K562 (cell line): ENCODE measurements at regions not wholly inside any gene's neighbourhood (a gene's known extent, or its start where the extent isn't known, plus 50 kb on each side); places are given as distances from the start of the nearest gene placed in this dataset.

Source experiments
- ATAC-seq: fragments of 200-7000 bp; cut with Tn5 transposase; 3 replicates; pipeline ENCODE4 v1.9.1; 2020; ENCODE audit warnings: moderate library complexity
- BruUV-seq: library from RNA; stranded (reverse); fragments of 400-500 nt; replicated peaks from 2 replicates; lab custom pipeline; 2021; lab: Mats Ljungman, UMichigan
- CTCF ChIA-PET: fragments of 300-600 bp; formaldehyde crosslinking; extraction: SDS; loops from one replicate; lab custom pipeline; 2021; ENCODE audit warnings: low intra/inter-chr PET ratio; lab: Yijun Ruan, JAX
- POLR2A ChIA-PET: fragments of 300-600, 350-650 bp; sonication (Branson Sonifier 250); formaldehyde crosslinking; extraction: SDS; loops from one replicate; lab custom pipeline; 2021; ENCODE audit warnings: antibody characterized with exemption, inconsistent platforms; lab: Yijun Ruan, JAX
- DNase-seq, 4 experiments: peaks; one replicate each; pipeline versions ENCODE4 v3.0.0 to v3.0.0-alpha.2; 2011 to 2018; ENCODE audit warnings: low spot score in 3 of 4, mixed read lengths in 3 of 4; ENCODE audit errors: extremely low read depth in 1 of 4
- FAIRE-seq: peaks from 2 replicates; lab custom pipeline; 2011; peaks lifted over from hg19 to GRCh38; lab: Jason Lieb, UNC
- H2AFZ ChIP-seq: 2 replicates; pipeline ENCODE4 v1.6.0; 2011; ENCODE audit warnings: low read depth, low read length, control low read depth, inconsistent platforms
- H3K27ac ChIP-seq: fragments of 200-600 bp; 3 replicates; pipeline ENCODE4 v1.8.0; 2011; ENCODE audit warnings: low read depth, mild to moderate bottlenecking, control low read depth, inconsistent platforms, low read length, moderate library complexity, mixed read lengths; ENCODE audit errors: extremely low read depth
- H3K27me3 ChIP-seq, 2 experiments: fragments of 300-600 bp in 1 of 2; 2 replicates in 1 of 2; 3 replicates in 1 of 2; pipeline versions ENCODE4 v1.6.0 to v1.8.0; 2011; ENCODE audit warnings: inconsistent platforms in 2 of 2, low read length in 2 of 2, mild to moderate bottlenecking in 1 of 2, mixed read lengths in 1 of 2, moderate library complexity in 1 of 2; ENCODE audit not compliant: control insufficient read depth in 2 of 2, insufficient read depth in 2 of 2
- H3K36me3 ChIP-seq: fragments of 300-600 bp; 3 replicates; pipeline ENCODE4 v1.8.0; 2011; ENCODE audit warnings: mild to moderate bottlenecking, low read length, inconsistent platforms; ENCODE audit not compliant: control insufficient read depth, insufficient read depth
- H3K4me1 ChIP-seq, 2 experiments: fragments of 200-600 bp in 1 of 2; replicated peaks in 1 of 2; 2 replicates in 1 of 2; 3 replicates in 1 of 2; pipeline versions ENCODE4 v1.5.1 to v1.8.0; 2011; ENCODE audit warnings: inconsistent platforms in 2 of 2, low read length in 2 of 2, mild to moderate bottlenecking in 1 of 2, mixed read lengths in 1 of 2, moderate library complexity in 1 of 2; ENCODE audit not compliant: control insufficient read depth in 2 of 2, insufficient read depth in 2 of 2
- H3K4me2 ChIP-seq: 2 replicates; pipeline ENCODE4 v1.6.1; 2011; ENCODE audit warnings: low read length, control low read depth, inconsistent platforms, mixed read lengths; ENCODE audit not compliant: insufficient read depth
- H3K4me3 ChIP-seq: fragments of 200-600 bp; sonication (generic), shearing (Covaris generic); 2 replicates; pipeline ENCODE4 v1.5.1; 2016; ENCODE audit warnings: control low read depth, inconsistent platforms
- H3K79me2 ChIP-seq: fragments of 200-600 bp; 3 replicates; pipeline ENCODE4 v1.8.0; 2011; ENCODE audit warnings: low read length, inconsistent platforms; ENCODE audit not compliant: control insufficient read depth, insufficient read depth
- H3K9ac ChIP-seq, 2 experiments: 2 replicates each; pipeline versions ENCODE4 v1.6.0 to v1.6.1; 2011; ENCODE audit warnings: low read depth in 2 of 2, low read length in 2 of 2, control low read depth in 1 of 2, inconsistent platforms in 1 of 2, mild to moderate bottlenecking in 1 of 2, mixed read lengths in 1 of 2; ENCODE audit not compliant: insufficient read depth in 1 of 2
- H3K9me1 ChIP-seq: one replicate; pipeline ENCODE4 v1.6.0; 2011; ENCODE audit warnings: inconsistent platforms, mild to moderate bottlenecking, low read length, moderate library complexity; ENCODE audit not compliant: control insufficient read depth, insufficient read depth
- H3K9me3 ChIP-seq: replicated peaks from 2 replicates; pipeline ENCODE4 v1.5.1; 2011; ENCODE audit warnings: low read depth, low read length, inconsistent platforms; ENCODE audit not compliant: control insufficient read depth, insufficient read depth
- H4K20me1 ChIP-seq: replicated peaks from 2 replicates; pipeline ENCODE4 v1.6.1; 2011; ENCODE audit warnings: low read length, inconsistent platforms, mixed read lengths; ENCODE audit not compliant: control insufficient read depth, insufficient read depth
- CTCF ChIP-seq, 3 experiments: IDR thresholded peaks in 2 of 3; conservative IDR thresholded peaks in 1 of 3; 2 replicates each; pipeline ENCODE4 v1.5.1; 2011 to 2012; ENCODE audit warnings: low read length in 3 of 3, mild to moderate bottlenecking in 3 of 3, control low read depth in 2 of 3, improper control_type of control experiment in 1 of 3, inconsistent platforms in 1 of 3, low read depth in 1 of 3, mixed read lengths in 1 of 3, moderate library complexity in 1 of 3; ENCODE audit not compliant: insufficient read depth in 2 of 3
- GATAD2A ChIP-seq: fragments of 450-650 bp; IDR thresholded peaks from 2 replicates; pipeline ENCODE4 v1.6.1; 2017
- ILK ChIP-seq: fragments of 450-650 bp; IDR thresholded peaks from 2 replicates; pipeline ENCODE4 v1.6.1; 2016; ENCODE audit warnings: missing genetic modification characterization, low read depth, mild to moderate bottlenecking, missing compliant biosample characterization, moderate library complexity, borderline replicate concordance
- MLX ChIP-seq, 2 experiments: fragments of 450-650 bp in 1 of 2; sonication (generic) in 1 of 2; formaldehyde crosslinking; conservative IDR thresholded peaks; 2 replicates each; pipeline versions ENCODE4 v1.4.0 to v1.8.1; 2020 to 2022; ENCODE audit warnings: mild to moderate bottlenecking in 1 of 2, missing genetic modification reagents in 1 of 2
- RCOR1 ChIP-seq, 2 experiments: IDR thresholded peaks; 2 replicates each; pipeline ENCODE4 v1.6.1; 2012; ENCODE audit warnings: low read depth in 2 of 2, low read length in 2 of 2, borderline replicate concordance in 1 of 2, improper control_type of control experiment in 1 of 2
- SIN3B ChIP-seq: fragments of 450-650 bp; IDR thresholded peaks from 2 replicates; pipeline ENCODE4 v1.6.1; 2017; ENCODE audit warnings: low read depth, mild to moderate bottlenecking, moderate library complexity
- SMAD2 ChIP-seq: fragments of 150-350 bp; IDR thresholded peaks from 2 replicates; pipeline ENCODE4 v1.6.1; 2014; ENCODE audit warnings: low read depth, mild to moderate bottlenecking, low read length
- STAT5B ChIP-seq: fragments of 250-450 bp; sonication (Bioruptor Pico); IDR thresholded peaks from 2 replicates; pipeline ENCODE4 v1.8.0; 2021; ENCODE audit warnings: mild to moderate bottlenecking, inconsistent platforms
- TAF15 ChIP-seq: fragments of 200-400 bp; formaldehyde crosslinking; IDR thresholded peaks from 2 replicates; pipeline ENCODE4 v1.6.1; 2017; ENCODE audit warnings: mild to moderate bottlenecking, low read depth, low read length, moderate library complexity
- ZNF398 ChIP-seq: fragments of 250-450 bp; sonication (Bioruptor Pico); IDR thresholded peaks from 2 replicates; pipeline ENCODE4 v1.8.0; 2021; ENCODE audit warnings: moderate library complexity, mild to moderate bottlenecking, inconsistent platforms
- ZNF785 ChIP-seq: fragments of 250-450 bp; sonication (Bioruptor Pico); IDR thresholded peaks from 2 replicates; pipeline ENCODE4 v1.4.0; 2020; ENCODE audit warnings: mild to moderate bottlenecking
- WGBS: fragments of 100-300 bp; shearing (Covaris generic); methylation state at CpG from one replicate; pipeline ENCODE4 v1.1.6; 2016; ENCODE audit warnings: low coverage, mixed read lengths; ENCODE audit not compliant: insufficient coverage; ENCODE audit errors: missing lambda C conversion rate; 5-methylcytosine and 5-hydroxymethylcytosine counted together
- in situ Hi-C: fragments of 300-500 bp; cut with MboI; formaldehyde crosslinking; loops from 4 replicates; pipeline ENCODE4 v1.15.0; 2018; ENCODE audit warnings: inconsistent platforms, mixed read lengths
- intact Hi-C: fragments of 100-400 bp; cut with micrococcal nuclease; formaldehyde crosslinking; loops from 2 replicates; pipeline ENCODE4 v1.14.2; 2022

GRCh38 chr16:73955255-73955654, 341.4 kb upstream of the PSMD7 start:
- no peak for DNase-seq
- Histone ChIP-seq H3K9ac (no peak overlapping the region), H3K9me3 (no peaks in the 10 kb centered on the region), H3K4me2 (no peak overlapping the region), H3K79me2 (no peaks in the 10 kb centered on the region), H4K20me1 (peaks cover 5% of the 10 kb centered on the region; the same call in 1 of the 2 replicates), H3K4me3 (no peak overlapping the region), H3K27ac (no peak overlapping the region), H3K9me1 (no peaks in the 10 kb centered on the region), H2AFZ (no peak overlapping the region), H3K27me3 (no peaks in the 10 kb centered on the region; a peak in 1 of 5 replicates), H3K36me3 (no peaks in the 10 kb centered on the region), H3K4me1 (no peaks in the 10 kb centered on the region)
- intact Hi-C loops (loop anchor here (5.0 to 10.0 kb wide), 2 partner anchors 390 to 1828 kb away; no protein-coding TSS in a partner anchor), in situ Hi-C loops (no loop called here)
- ChIA-PET CTCF (no interaction called here), POLR2A (no interaction called here)
- no peak for ATAC-seq
- FAIRE-seq: no peak
- whole genome bisulfite sequencing: 0% methylated on average over 1 of the region's 1 CpG
- no TSS peak for BruUV-seq
- TF ChIP-seq ILK (no peak), SIN3B (no peak), ZNF785 (CRISPR knock-in tag) (no peak), SMAD2 (no peak)

- H3K9me3 ChIP-seq: no peaks in the 10 kb centered on the region
- no peaks in the 10 kb centered on the region; a peak in 2 of 5 replicates for H3K27me3 ChIP-seq
- WGBS: 0% methylated on average over 3 of the region's 3 CpGs
- CTCF ChIA-PET: no interaction called here
- H3K4me2 ChIP-seq: no peak overlapping the region
- POLR2A ChIA-PET: no interaction called here
- no peaks in the 10 kb centered on the region for H3K4me1 ChIP-seq
- no peak overlapping the region for H3K4me3 ChIP-seq
- H3K79me2 ChIP-seq: no peaks in the 10 kb centered on the region
- no peak overlapping the region for H3K27ac ChIP-seq
- FAIRE-seq (no peak), DNase-seq (no peak), ATAC-seq (no peak)
- intact Hi-C loops (loop anchor here (10.0 kb wide), 1 partner anchor 387 kb away; no protein-coding TSS in a partner anchor), in situ Hi-C loops (no loop called here)
- H2AFZ ChIP-seq: no peak overlapping the region
- peaks cover 5% of the 10 kb centered on the region; the same call in 1 of the 2 replicates for H4K20me1 ChIP-seq
- no peaks in the 10 kb centered on the region for H3K36me3 ChIP-seq
- BruUV-seq: no TSS peak
- H3K9ac ChIP-seq: no peak overlapping the region
- H3K9me1 ChIP-seq: no peaks in the 10 kb centered on the region
- no peak for TF ChIP-seq MLX (CRISPR knock-in tag; conservative IDR thresholded peaks at IDR 0.05)
- TF ChIP-seq ZNF398 (CRISPR knock-in tag): no peak
- no peak for TF ChIP-seq CTCF (IDR thresholded peaks at IDR 0.05 in 2 of 3, conservative IDR thresholded peaks at IDR 0.05 in 1 of 3; ENCODE audit: insufficient read depth in 2 of 3, low read depth in 1 of 3, low read length in 3 of 3)
- no peak for TF ChIP-seq GATAD2A
- TF ChIP-seq RCOR1 (IDR thresholded peaks at IDR 0.05; ENCODE audit: borderline replicate concordance in 1 of 2, low read depth in 2 of 2, low read length in 2 of 2): no peak
- no peak for TF ChIP-seq TAF15
- no peak for TF ChIP-seq STAT5B (CRISPR knock-in tag)
Observed at GRCh38 chr16:73951481-73951880, 345.1 kb upstream of the PSMD7 start.
